Naive B cell (primary cell): ENCODE measurements at regions not wholly inside any gene's neighbourhood (a gene's known extent, or its start where the extent isn't known, plus 50 kb on each side); places are given as distances from the start of the nearest gene placed in this dataset.

Experiments
- ATAC-seq, 2 donors: fragments of 150-1000 bp; cut with Tn5 transposase; 2 replicates each; pipeline ENCODE4 v1.10.0; 2021; ENCODE audit warnings: low read depth in 2 of 2, mild to moderate bottlenecking in 2 of 2, moderate library complexity in 2 of 2
- DNase-seq: peaks from one replicate; pipeline ENCODE4 v3.0.0; 2022
- H3K27ac Mint-ChIP-seq, 6 donors: one replicate each; pipeline ENCODE4 v1.8.0; 2020 to 2022; ENCODE audit warnings: mild to moderate bottlenecking in 6 of 6, mixed read lengths in 6 of 6, moderate library complexity in 5 of 6, inconsistent platforms in 2 of 6
- H3K27me3 Mint-ChIP-seq, 3 donors: one replicate each; pipeline ENCODE4 v1.8.0; 2021 to 2022; ENCODE audit warnings: mixed read lengths in 3 of 3, mild to moderate bottlenecking in 1 of 3
- H3K36me3 Mint-ChIP-seq, 2 donors: one replicate each; pipeline ENCODE4 v1.8.0; 2020 to 2022; ENCODE audit warnings: mixed read lengths in 2 of 2, inconsistent platforms in 1 of 2, mild to moderate bottlenecking in 1 of 2
- H3K4me1 Mint-ChIP-seq, 3 donors: one replicate each; pipeline ENCODE4 v1.8.0; 2020 to 2022; ENCODE audit warnings: mixed read lengths in 3 of 3, inconsistent platforms in 1 of 3, mild to moderate bottlenecking in 1 of 3, moderate library complexity in 1 of 3
- H3K4me3 Mint-ChIP-seq, 8 donors: one replicate each; pipeline ENCODE4 v1.8.0; 2020 to 2022; ENCODE audit warnings: mild to moderate bottlenecking in 8 of 8, mixed read lengths in 8 of 8, moderate library complexity in 8 of 8, inconsistent platforms in 2 of 8
- H3K9me3 Mint-ChIP-seq, 7 donors: one replicate each; pipeline ENCODE4 v1.8.0; 2020 to 2022; ENCODE audit warnings: mixed read lengths in 7 of 7, mild to moderate bottlenecking in 5 of 7, inconsistent platforms in 2 of 7, moderate library complexity in 1 of 7

DNA sequence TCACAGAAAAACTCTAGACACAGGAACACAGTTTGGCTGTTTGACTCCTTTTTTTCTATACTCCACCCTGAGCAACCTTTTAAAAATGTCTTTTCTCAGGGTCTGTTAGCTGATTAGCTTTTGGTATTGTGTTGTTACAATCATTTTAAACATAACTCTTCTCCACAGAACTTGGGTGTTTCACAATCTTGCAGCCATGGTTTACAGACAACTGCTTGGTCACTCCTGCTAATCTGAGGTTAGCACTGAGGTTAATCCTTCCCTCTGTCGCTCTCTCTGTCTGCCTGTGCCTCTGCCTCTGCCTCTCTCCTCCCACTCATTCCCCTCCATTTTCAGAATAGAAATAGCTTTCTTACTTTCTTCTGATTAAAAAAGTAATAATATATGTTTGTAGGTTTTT, 62.4 kb upstream of the ZBED5 start:
- no peak for ATAC-seq
- H3K4me3 Mint-ChIP-seq, result no peak overlapping the region
- DNase-seq, result no peak
- H3K4me1 Mint-ChIP-seq, result no peaks in the 10 kb centered on the region
- no peaks in the 10 kb centered on the region for H3K36me3 Mint-ChIP-seq
- peak overlapping the region in 1 of 6 donors; percentile 15 for H3K27ac Mint-ChIP-seq
- peaks cover 0 to 4% (median 0%) of the 10 kb centered on the region in 3 donors for H3K27me3 Mint-ChIP-seq
- H3K9me3 Mint-ChIP-seq, result peaks cover 0 to 7% (median 0%) of the 10 kb centered on the region in 7 donors

DNA sequence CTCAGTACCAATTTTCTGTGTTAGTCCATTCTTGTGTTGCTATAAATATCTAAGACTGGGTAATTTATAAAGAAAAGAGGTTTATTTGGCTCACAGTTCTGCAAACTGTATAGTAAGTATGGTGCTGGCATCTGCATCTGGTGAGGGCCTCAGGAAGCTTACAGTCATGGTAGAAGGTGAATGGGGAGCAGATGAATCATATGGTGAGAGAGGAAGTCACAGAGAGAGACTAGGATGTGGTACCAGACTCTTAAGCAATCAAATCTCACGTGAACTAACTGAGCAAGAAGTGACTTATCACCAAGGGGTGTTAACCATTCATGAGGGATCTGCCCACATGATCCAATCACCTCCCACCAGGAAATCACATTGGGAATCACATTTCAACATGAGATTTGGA, 60.8 kb upstream of the ZBED5 start:
- Mint-ChIP-seq H3K36me3 (no peaks in the 10 kb centered on the region), H3K27ac (no peak overlapping the region), H3K27me3 (peaks cover 0 to 4% (median 0%) of the 10 kb centered on the region in 3 donors), H3K4me1 (no peaks in the 10 kb centered on the region), H3K4me3 (no peak overlapping the region), H3K9me3 (peaks cover 0 to 7% (median 0%) of the 10 kb centered on the region in 7 donors)
- DNase-seq, result no peak
- no peak for ATAC-seq

DNA sequence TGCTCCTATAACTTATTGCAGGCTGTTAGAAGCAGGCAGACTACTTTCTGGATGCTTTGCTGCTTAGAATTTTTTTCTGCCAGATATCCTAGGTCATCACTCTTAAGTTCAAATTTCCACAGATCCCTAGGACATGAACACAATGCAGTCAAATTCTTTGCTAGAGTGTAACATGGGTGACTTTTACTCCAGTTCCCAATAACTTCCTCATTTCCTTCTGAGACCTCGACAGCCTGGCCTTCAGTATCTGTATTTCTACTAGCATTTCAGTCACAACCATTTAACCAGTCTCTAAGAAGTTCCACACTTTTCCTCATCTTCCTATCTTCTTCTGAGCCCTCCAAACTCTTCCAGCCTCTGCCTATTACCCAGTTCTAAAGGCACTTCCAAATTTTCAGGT, 60.4 kb upstream of the ZBED5 start:
- H3K9me3 Mint-ChIP-seq, result peaks cover 0 to 7% (median 0%) of the 10 kb centered on the region in 7 donors
- H3K4me1 Mint-ChIP-seq, result no peaks in the 10 kb centered on the region
- no peak overlapping the region for H3K4me3 Mint-ChIP-seq
- DNase-seq (no peak), ATAC-seq (no peak)
- no peaks in the 10 kb centered on the region for H3K36me3 Mint-ChIP-seq
- no peak overlapping the region for H3K27ac Mint-ChIP-seq
- peaks cover 0 to 4% (median 0%) of the 10 kb centered on the region in 3 donors for H3K27me3 Mint-ChIP-seq

DNA sequence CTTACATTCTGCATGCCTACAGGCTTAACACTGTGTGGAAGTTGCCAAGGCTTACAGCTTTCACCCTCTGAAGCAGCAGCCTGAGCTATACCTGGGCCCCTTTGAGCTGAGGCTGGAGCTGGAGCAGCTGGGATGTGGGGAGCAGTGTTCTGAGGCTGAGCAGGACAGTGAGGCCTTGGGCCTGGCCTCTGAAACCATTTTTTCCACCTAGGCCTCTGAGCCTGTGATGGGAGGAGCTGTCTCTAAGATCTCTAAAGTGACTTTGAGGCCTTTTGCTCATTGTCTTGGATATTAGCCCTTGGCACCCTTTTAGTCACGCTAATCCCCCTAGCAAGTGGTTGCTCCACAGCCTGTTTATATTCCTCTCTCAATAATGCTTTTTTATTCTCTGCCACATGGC, 59.9 kb upstream of the ZBED5 start:
- Mint-ChIP-seq H3K4me3 (no peak overlapping the region), H3K27me3 (peaks cover 0 to 2% (median 0%) of the 10 kb centered on the region in 3 donors), H3K27ac (no peak overlapping the region), H3K36me3 (no peaks in the 10 kb centered on the region), H3K4me1 (no peaks in the 10 kb centered on the region), H3K9me3 (peaks cover 0 to 7% (median 0%) of the 10 kb centered on the region in 7 donors)
- ATAC-seq (no peak), DNase-seq (no peak)

DNA sequence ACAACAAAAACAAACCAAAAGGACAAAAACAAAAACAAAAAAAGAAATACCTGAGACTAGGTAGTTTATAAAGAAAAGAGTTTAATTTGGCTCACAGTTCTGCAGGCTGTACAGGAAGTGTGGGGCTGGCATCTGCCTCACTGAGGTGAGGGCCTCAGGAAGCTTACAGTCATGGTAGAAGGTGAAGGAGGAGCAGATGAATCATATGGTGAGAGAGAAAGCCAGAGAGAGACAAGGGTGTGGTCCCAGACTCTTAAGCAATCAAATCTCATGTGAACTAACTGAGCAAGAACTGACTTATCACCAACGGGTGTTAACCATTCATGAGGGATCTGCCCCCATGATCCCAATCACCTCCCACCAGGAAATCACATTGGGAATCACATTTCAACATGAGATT, 58.8 kb upstream of the ZBED5 start:
- Mint-ChIP-seq H3K4me3 (no peak overlapping the region), H3K27me3 (no peaks in the 10 kb centered on the region), H3K4me1 (no peaks in the 10 kb centered on the region), H3K27ac (no peak overlapping the region), H3K9me3 (peaks cover 0 to 7% (median 0%) of the 10 kb centered on the region in 7 donors), H3K36me3 (no peaks in the 10 kb centered on the region)
- ATAC-seq (no peak), DNase-seq (no peak)

DNA sequence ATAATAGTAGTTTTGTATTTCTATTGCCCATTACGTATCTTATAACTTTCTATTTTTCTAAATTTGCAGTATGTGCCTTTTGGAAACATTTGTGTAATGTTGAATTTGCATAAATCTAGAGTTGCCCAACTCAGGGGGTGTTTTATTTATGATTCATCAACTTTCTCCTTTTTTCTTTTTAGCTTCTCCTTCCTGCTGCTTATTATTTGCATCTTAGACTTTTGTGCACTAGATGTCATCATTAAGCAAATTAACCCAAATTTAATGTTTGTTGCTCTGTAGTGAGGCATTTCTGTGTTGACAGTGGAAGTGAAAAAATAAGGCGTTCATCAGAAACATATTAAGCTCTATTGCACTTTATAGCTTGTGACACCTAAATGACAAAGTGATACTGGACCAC, 56.2 kb upstream of the ZBED5 start:
- H3K27ac Mint-ChIP-seq, result no peak overlapping the region
- peaks cover 0 to 2% (median 0%) of the 10 kb centered on the region in 3 donors for H3K27me3 Mint-ChIP-seq
- no peaks in the 10 kb centered on the region for H3K36me3 Mint-ChIP-seq
- DNase-seq (no peak), ATAC-seq (peak in 1 of 2 donors; percentile 18)
- H3K4me3 Mint-ChIP-seq, result no peak overlapping the region
- H3K4me1 Mint-ChIP-seq, result no peaks in the 10 kb centered on the region
- H3K9me3 Mint-ChIP-seq, result peaks cover 0 to 7% (median 0%) of the 10 kb centered on the region in 7 donors

DNA sequence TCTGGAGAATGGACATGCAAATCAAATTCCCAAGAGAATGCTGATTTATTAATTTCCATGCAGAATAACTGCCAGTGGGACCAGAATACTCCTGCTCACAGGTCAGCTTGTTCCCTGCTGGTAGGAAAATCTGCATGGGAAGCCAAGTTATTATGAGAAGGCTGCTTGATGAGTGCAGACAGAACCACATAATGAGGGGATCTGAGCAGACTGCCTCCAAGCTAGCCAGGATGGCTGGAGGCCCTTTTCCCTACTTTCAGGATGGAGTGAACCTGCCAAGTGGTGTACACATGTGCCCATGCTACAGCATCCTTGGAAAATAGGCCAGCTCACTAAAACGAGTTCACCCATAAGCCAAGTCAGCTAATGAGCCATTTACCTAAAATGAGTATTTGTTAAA, 55.2 kb upstream of the ZBED5 start:
- H3K4me3 Mint-ChIP-seq, result no peak overlapping the region
- H3K27me3 Mint-ChIP-seq, result peaks cover 0 to 5% (median 2%) of the 10 kb centered on the region in 3 donors
- DNase-seq (no peak), ATAC-seq (no peak)
- no peaks in the 10 kb centered on the region for H3K36me3 Mint-ChIP-seq
- no peaks in the 10 kb centered on the region for H3K4me1 Mint-ChIP-seq
- no peak overlapping the region for H3K27ac Mint-ChIP-seq
- H3K9me3 Mint-ChIP-seq, result peaks cover 0 to 7% (median 0%) of the 10 kb centered on the region in 7 donors

DNA sequence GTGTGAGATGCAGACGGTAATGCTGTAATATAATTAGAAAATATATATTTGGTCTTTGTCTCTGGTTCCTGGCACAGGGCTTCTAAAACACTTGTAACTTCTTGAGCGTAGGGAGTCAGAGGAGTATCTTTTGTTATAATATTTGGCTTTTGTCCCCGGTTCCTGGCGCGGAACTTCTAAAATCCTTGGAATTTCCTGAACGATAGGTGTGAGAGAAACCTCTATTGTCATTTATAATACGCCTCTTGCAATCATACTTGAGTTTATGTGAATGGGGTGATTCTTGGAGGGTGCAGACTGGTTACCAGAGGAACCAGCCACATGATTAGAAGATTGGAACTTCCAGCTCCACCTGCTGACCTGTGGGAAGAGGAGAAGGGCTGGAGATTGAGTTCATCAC, 54.1 kb upstream of the ZBED5 start:
- H3K36me3 Mint-ChIP-seq, result no peaks in the 10 kb centered on the region
- no peaks in the 10 kb centered on the region for H3K4me1 Mint-ChIP-seq
- DNase-seq, result no peak
- no peak for ATAC-seq
- H3K9me3 Mint-ChIP-seq, result peaks cover 0 to 5% (median 0%) of the 10 kb centered on the region in 7 donors
- peaks cover 0 to 12% (median 12%) of the 10 kb centered on the region in 3 donors for H3K27me3 Mint-ChIP-seq
- H3K4me3 Mint-ChIP-seq, result no peak overlapping the region
- no peak overlapping the region for H3K27ac Mint-ChIP-seq

DNA sequence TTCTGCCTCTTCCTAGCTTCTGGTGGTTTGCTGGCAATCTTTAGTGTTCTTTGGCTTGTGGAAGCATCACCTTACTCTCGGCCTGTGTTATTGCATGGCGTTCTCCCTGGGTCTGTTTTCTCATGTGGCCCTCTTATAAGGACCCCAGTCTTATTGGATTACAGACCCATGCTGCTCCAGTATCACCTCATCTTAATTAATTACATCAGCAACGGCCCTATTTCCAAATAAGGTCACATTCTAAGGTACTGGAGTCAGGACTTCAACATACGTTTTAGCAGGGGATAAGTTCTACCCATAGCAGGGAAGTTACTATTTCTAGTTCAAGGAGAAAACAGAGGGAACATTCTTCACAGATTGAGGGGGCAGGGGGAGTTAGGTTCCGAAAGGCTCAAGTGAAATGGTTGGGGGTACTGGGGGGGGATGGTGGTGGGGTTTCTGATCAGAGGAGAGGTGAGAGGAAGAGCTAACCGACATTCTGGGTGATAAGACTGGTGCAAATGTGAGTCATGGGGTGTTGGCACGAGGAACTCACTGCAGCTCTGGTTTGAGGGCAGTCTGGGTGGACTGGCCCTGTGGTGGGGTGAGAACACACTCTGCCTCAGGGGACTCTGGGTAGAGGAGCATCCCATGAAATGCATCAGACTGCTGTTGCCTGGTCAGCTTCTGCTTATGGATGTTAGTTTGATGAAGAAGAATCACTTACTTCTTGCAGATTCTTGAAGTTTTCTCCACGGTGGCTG, 51.5 kb upstream of the ZBED5 start:
- DNase-seq (no peak), ATAC-seq (no peak)
- Mint-ChIP-seq H3K27me3 (peaks cover 0 to 20% (median 12%) of the 10 kb centered on the region in 3 donors), H3K36me3 (no peaks in the 10 kb centered on the region), H3K9me3 (no peaks in the 10 kb centered on the region), H3K4me1 (no peaks in the 10 kb centered on the region), H3K27ac (peak overlapping the region in 2 of 6 donors; percentile 63 to 91), H3K4me3 (no peak overlapping the region)

DNA sequence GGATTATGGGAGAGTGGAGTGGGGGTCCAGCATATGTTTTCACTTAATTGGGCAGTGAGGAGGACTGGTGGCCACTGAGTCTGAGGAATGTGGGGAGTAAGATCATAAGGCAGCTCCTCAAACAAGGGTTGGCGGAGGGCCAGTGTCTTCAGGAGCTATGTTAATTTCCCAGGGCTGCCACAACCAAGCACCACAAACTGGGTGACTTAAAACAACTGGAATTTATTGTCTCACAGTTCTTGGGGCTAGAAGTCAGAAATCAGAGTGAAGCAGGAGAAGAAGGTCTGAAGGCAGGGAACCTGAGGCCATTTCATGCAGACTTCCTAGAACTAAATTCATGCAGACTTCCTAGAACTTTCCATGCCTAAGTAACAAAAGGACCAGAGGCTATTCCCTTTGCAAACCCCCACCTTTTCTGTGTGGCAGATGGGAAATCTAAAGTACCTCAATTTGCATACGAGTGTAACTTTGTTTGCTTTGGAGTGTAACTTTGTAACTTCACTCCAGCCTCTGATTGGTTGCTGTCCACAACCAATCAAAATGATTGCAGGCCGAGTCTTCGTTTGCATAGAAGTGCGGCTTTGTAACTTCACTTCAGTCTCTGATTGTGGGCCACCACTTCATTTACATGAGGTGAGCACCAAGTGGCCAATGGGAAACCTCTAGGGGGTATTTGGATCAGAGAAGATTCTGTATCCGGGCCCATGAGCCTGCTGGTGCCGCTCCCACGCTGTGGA, 50.5 kb upstream of the ZBED5 start:
- Mint-ChIP-seq H3K9me3 (no peaks in the 10 kb centered on the region), H3K27ac (peak overlapping the region in 1 of 6 donors; percentile 63), H3K36me3 (no peaks in the 10 kb centered on the region), H3K4me3 (no peak overlapping the region), H3K4me1 (no peaks in the 10 kb centered on the region), H3K27me3 (peaks cover 2 to 20% (median 12%) of the 10 kb centered on the region in 3 donors)
- ATAC-seq (no peak), DNase-seq (no peak)
